HG03442 (cell line): ENCODE measurements at regions not wholly inside any gene's neighbourhood (a gene's known extent, or its start where the extent isn't known, plus 50 kb on each side); places are given as distances from the start of the nearest gene placed in this dataset.

Experiments used
- ATAC-seq: cut with Tn5 transposase; IDR thresholded peaks from one replicate; pipeline ENCODE4 v1.9.1; 2021; ENCODE audit warnings: mild to moderate bottlenecking, moderate library complexity; ENCODE audit not compliant: unreplicated experiment

DNA sequence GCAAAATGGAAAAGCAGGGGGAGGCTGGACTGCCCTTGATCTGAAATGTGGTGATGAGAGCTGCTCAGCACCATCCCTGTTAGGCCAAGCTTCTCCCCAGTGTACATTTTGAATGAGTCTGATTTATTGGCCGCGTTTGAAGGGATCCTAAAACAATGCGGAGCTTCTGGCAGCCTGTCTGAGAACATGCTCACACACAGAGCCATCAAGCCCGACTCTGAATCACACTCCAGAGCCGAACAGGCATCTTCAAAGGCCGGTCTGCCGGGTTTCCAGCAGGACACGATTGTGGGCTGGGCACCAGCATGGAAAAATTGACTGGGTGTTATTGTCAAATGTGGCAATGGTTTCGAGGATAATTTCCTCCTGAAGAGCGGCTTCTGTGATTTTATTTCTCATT is 235.9 kb downstream of the TFAP2C start:
- no peak for ATAC-seq

DNA sequence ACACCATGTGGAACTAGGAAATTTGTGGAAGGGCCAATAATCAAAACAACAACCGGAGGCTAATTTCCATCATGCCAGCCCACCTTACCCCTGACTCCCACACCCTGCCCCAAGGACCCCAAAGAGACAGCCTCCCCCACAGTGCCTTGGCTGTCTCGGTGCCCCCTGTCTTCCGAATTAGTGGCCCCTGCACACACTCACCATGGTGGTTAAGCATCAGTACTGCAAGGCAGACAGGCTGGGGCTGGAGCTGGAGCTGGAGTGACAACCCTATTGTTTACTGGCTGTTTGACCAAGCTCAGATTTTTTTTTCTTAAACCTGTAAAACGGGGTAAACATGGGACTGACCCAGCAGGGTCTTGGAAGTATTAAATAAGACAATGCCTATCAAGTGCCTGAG is 238.0 kb downstream of the TFAP2C start:
- no peak for ATAC-seq

GRCh38 chr20:56868746-56869145 is 239.6 kb downstream of the TFAP2C start:
- no peak for ATAC-seq

- ATAC-seq = no peak
Measured at GRCh38 chr20:56870271-56870670, 241.2 kb downstream of the TFAP2C start.

DNA sequence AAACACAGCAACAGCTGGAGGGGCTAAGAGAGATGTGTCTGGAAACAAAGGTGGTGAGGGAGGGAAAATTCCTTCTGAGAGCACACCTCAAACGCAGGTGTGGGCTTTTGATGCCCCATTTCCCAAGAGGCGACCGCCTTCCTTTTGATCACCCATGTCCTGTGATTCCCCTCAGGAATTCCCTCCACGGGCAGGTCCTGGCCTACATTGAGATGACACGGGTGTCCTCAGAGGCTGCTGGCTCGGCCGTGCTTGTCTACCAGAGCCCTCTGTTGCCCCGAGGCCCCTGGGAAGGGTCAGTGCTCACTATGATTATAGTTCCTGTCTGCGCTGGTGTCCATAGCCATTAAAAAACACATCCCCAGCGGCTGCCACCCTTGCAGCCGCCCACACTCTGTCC is 242.6 kb downstream of the TFAP2C start:
- ATAC-seq = no peak

GRCh38 chr20:56872620-56873458 is 243.7 kb downstream of the TFAP2C start:
- ATAC-seq = no peak

GRCh38 chr20:56873836-56874235 is 244.7 kb downstream of the TFAP2C start:
- ATAC-seq = no peak

- ATAC-seq = no peak
Measured at GRCh38 chr20:56875052-56875659, 246.1 kb downstream of the TFAP2C start.

DNA sequence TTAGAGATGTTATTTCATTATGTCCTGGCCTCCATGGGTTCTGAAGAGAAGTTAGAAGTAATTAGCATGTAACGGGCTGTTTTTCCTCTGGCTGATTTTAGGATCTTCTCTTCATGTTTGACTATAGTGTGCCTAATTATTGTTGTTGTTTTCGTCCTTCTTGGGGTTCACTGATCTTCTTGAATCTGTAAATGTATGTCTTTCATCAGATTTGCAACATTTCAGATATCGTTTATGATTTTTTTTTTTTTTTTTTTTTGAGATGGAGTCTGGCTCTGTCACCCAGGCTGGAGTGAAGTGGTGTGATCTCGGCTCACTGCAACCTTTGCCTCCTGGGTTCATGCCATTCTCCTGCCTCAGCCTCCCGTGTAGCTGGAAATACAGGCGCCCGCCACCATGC is 246.7 kb downstream of the TFAP2C start:
- no peak for ATAC-seq

DNA sequence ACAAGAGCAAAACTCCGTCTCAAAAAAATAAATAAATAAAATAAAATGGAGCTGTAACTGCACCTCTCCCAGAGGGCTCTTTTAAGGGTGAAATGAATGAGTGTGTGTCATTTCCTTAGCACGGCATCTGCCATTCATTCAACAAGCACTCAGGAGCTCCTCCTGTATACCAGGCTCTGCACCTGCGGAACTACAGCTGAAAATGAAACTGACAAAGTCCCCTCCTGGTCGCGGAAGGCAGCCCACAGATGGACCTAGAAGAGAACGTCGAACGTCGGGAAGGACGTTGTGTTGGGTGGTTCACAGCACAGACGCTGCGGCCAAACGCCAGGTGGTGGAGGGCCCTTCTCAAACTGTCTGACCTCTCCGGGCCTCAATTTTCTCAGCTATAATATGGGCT is 256.4 kb downstream of the TFAP2C start:
- no peak for ATAC-seq

GRCh38 chr20:56890011-56890410 is 260.9 kb downstream of the TFAP2C start:
- ATAC-seq = no peak

DNA sequence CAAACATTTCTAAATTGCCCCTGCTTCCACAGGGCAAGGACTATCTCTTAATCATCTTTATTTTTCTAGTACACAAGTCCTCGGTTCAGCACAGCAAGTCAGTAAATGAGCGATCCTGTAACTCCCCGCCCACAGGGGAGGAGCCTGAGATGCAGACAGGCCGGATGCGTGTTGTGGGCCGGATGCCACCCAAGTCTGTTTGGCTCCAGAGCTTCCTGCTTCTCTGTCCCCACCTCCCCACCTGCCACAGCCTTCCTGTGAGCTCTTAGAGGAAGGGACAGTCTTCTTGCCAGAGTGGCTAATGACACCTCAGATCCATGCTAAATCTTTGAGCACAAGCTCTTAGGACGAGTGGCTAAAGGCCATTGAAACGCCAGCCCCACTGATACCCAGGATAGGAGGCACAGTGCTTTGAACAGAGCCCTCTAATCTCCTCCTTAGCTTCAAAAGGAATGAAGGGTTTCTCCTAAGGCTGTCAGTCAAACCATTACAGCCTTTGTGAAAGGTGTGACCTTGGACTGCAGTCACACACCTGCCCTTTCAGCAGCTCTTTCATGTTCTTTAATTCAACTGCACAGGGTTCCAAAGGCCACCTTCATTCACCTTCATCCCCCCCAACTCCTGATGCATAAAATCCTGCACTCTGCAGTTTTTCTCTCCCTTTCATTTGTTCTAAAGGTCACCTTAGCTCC is 264.3 kb downstream of the TFAP2C start:
- ATAC-seq = no peak

DNA sequence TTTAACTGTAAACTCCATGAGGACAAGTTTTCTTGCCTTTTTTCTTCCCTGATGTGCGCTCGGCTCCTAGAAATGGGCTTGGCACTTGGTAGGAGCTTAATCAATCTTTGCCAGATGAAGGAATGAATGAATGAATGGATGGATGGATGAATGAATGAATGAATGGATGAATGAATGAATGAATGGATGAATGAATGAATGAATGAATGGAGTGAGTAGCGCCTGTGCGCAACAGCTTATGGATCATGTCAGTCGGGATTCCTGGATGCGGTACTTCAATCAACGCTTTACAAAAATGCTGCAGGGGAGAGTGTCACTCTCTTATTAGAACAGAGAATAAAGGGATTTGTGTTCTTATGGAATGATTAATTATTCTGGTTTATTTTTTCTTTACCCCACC is 267.3 kb downstream of the TFAP2C start:
- ATAC-seq = no peak

DNA sequence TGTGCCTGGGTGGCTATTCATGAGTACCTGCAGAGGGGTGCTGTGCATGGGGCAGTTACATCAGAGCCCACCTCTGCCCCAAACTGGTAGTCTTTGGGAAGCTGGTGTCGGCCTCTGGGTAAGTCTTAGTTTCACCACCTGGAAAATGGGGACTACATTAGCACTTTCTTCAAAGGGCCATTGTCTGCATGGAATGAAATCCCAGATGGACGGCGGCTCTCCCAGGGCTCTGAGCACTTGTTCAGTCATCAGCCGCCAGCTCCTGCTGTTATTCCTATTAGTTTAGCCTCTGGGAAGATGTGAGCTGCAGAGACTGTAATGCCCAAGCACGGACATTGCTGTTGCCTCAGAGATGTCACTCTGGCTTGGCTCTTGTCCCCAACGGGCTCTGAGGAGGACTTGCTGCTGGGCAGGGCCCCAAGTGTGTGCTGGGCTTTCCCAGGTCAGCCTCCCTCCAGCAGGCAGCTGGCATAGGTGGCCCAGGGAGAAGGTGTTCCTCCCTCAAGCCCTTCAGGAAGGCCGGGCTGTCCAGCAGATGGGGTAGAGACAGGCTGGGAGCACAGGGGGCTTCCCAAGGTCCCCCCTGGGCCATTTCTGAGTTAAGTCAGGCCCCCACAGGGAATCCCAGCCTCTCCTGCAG is 268.3 kb downstream of the TFAP2C start:
- ATAC-seq = no peak

DNA sequence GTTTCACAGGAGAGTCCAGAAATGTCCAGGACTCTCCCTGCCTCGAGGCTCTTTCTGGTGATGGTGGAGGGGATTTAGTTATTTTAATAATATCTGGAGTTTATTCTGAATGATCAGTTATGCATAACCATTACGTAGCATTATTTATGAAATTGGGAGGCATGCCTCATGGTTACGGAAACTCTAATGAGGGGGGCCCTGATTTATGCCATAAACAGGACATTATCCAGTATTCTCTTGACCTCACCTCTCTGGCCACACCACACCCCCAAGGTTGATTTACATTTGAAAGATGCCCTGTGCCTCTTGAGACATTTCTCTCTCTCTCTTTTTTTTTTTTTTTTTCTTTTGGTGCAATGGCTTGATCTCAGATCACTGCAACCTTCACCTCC is 268.8 kb downstream of the TFAP2C start:
- ATAC-seq = no peak

- ATAC-seq = no peak
Measured at GRCh38 chr20:56899506-56899905, 270.4 kb downstream of the TFAP2C start.

GRCh38 chr20:56900252-56900651 is 271.1 kb downstream of the TFAP2C start:
- no peak for ATAC-seq

GRCh38 chr20:56903421-56903820 is 274.3 kb downstream of the TFAP2C start:
- no peak for ATAC-seq

DNA sequence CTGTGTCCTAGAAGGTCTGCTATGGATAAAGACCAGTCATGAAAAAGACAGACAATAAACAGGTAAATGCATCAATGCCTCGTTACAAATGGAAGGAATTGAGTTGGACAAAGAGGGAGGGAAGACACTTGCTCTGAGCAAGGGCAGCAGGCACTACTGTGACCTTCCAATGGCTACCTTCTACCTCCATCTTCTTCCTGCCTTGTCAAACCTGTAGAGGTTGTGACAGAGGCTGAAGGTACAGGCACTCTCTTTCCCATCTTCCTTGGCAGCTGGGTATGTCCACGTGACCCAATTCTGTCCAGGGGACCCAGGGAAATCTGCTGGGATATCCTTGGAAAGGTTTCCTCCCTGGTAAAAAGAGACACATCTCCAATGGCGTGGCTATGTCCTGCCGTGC is 274.8 kb downstream of the TFAP2C start:
- ATAC-seq = no peak

GRCh38 chr20:56909918-56910714 is 281.0 kb downstream of the TFAP2C start:
- ATAC-seq = no peak

- no peak for ATAC-seq
Measured at GRCh38 chr20:56911946-56912345, 282.8 kb downstream of the TFAP2C start.
